ENCODE measurements at regions not wholly inside any gene's neighbourhood (a gene's known extent, or its start where the extent isn't known, plus 50 kb on each side); places are given as distances from the start of the nearest gene placed in this dataset.
"Not testable (repeated sequence)": the region's sequence is repeated elsewhere in the genome, so short reads cannot be mapped to it uniquely, and the experiment has no call there.

DNA sequence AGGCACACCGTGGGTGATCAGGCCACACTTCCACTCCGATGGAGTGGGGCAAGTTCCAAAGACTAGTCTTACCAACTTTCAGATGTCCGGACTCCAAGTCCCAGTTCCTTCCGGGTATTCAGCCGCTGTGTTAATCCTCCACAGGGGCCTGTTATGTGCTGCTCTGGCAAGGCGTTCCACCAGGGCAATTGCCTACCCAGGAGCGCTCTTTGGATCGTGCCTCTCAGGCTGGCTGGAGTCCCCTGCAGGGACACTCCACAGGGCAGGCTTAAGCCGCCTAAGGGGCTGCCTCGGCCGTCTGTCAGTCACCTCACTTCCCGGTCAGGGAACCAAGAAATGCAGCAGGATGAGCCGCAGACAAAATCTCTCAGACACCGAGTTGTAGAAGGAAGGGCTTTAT, 118.7 kb upstream of the CCNG1 start:
- in situ Hi-C loops (cut with MboI; ENCODE audit: low pct_unique_long_range_greater_than_20kb, low sequenced_read_pairs, unreplicated experiment): no loop called here

DNA sequence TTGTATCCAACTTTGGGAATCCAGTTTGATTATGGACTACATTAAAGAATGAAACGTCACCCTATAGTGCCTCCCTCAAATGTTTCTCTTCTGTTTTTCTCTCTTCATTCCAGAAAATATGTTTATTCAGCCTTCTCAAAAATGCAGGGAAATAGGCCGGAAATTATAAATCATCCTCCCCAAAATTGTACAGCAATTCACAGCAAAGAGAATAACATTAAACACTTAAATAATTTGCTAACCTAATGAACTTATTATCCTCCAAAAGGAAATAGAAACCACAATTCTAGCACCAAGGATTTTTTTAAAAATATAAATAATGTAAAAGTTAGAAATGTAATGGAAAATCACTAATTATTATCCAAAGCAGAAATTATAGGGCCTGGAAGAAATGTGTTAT, 115.9 kb upstream of the CCNG1 start:
- in situ Hi-C loops (cut with MboI; ENCODE audit: low pct_unique_long_range_greater_than_20kb, low sequenced_read_pairs, unreplicated experiment): no loop called here
- TF ChIP-seq, protein P1, sequence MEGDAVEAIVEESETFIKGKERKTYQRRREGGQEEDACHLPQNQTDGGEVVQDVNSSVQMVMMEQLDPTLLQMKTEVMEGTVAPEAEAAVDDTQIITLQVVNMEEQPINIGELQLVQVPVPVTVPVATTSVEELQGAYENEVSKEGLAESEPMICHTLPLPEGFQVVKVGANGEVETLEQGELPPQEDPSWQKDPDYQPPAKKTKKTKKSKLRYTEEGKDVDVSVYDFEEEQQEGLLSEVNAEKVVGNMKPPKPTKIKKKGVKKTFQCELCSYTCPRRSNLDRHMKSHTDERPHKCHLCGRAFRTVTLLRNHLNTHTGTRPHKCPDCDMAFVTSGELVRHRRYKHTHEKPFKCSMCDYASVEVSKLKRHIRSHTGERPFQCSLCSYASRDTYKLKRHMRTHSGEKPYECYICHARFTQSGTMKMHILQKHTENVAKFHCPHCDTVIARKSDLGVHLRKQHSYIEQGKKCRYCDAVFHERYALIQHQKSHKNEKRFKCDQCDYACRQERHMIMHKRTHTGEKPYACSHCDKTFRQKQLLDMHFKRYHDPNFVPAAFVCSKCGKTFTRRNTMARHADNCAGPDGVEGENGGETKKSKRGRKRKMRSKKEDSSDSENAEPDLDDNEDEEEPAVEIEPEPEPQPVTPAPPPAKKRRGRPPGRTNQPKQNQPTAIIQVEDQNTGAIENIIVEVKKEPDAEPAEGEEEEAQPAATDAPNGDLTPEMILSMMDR (IDR thresholded peaks at IDR 0.05; ENCODE audit: extremely low read depth, insufficient read depth, missing control alignments): no peak
- no peak for DNase-seq (ENCODE audit: low spot score)

More for the DNA sequence above, 118.7 kb upstream of the CCNG1 start:
- DNase-seq (ENCODE audit: low spot score): no peak
- TF ChIP-seq, protein P1 (IDR thresholded peaks at IDR 0.05; ENCODE audit: extremely low read depth, insufficient read depth, missing control alignments): no peak

DNA sequence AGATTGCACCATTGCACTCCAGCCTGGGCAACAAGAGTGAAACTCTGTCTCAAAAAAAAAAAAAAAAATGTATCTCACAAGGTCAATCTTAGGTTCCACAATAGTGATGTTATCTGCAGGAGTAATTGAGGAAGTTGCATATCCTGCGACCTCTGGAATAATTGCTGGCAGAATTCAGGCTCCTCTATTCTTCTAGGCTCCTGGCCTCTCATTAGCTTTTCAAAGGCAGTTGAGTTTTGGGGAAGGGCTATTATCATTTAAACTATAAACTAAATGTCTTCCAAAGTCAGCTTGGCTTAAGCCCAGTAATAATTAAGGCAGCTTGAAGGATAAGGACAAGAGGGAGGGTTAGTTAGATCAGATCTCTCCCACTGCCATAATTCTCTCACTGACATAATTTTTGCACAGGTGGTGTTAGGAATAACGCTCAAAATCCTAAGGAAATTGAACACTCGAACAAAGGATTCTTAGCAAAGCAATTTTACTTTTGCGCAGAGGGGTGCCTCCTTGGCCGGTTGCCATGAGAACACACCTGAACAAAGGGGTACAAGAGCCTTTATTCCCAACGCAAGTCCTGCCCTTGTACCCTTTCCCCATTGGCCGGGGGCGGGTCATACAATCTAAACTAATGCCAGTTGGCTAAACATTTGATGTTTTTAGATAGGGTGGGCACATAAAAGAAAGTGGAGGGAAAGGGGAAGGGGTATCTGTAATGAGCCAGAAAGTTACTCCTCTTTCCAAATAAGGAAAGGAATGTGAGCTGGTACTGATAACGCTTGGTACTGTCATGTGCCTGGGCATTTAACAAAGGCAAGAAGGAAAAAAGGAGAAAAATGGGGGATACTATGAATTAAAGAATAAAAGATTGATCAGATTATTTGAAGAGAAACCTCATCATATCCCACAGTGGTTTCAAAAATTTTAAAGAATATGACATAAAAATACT, 106.4 kb upstream of the CCNG1 start:
- DNase-seq (ENCODE audit: low spot score): no peak
- in situ Hi-C loops (cut with MboI; ENCODE audit: low pct_unique_long_range_greater_than_20kb, low sequenced_read_pairs, unreplicated experiment): no loop called here
- TF ChIP-seq, protein P1 (IDR thresholded peaks at IDR 0.05; ENCODE audit: extremely low read depth, insufficient read depth, missing control alignments): no peak

DNA sequence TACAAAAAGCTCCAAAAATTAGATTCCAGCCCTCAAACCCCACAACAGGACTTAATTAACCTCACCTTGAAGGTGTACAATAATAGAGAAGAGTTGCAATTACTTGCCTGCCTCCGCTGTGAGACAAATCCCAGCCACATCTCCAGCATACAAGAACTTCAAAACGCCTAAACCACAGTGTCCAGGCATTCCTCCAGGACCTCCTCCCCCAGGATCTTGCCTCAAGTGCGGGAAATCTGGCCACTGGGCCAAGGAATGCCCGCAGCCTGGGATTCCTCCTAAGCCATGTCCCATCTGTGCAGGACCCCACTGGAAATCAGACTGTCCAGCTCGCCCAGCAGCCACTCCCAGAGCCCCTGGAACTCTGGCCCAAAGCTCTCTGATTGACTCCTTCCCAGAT, 101.3 kb upstream of the CCNG1 start:
- DNase-seq (ENCODE audit: low spot score); in situ Hi-C loops (cut with MboI; ENCODE audit: low pct_unique_long_range_greater_than_20kb, low sequenced_read_pairs, unreplicated experiment): not testable (repeated sequence)

DNA sequence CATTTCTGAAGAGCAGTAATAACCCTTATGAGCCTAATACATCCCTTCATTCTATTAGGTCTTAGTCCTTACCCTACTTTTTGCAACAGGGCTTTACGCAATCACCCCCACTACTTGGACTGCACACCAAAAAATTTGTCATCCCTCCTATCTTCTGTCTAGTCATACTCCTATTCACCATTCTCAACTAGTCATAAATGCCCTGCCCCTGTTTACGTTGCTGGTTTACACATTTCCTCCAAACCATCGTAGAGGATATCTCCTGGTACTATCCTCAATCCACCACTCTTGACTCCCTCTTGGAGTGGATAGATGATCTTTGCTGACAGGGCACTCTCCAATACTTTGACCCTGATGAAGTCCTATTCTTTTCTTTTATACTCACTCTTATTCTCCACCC, 98.2 kb upstream of the CCNG1 start:
- TF ChIP-seq, protein P1 (IDR thresholded peaks at IDR 0.05; ENCODE audit: extremely low read depth, insufficient read depth, missing control alignments): no peak
- in situ Hi-C loops (cut with MboI; ENCODE audit: low pct_unique_long_range_greater_than_20kb, low sequenced_read_pairs, unreplicated experiment): no loop called here
- no peak for DNase-seq (ENCODE audit: low spot score)

DNA sequence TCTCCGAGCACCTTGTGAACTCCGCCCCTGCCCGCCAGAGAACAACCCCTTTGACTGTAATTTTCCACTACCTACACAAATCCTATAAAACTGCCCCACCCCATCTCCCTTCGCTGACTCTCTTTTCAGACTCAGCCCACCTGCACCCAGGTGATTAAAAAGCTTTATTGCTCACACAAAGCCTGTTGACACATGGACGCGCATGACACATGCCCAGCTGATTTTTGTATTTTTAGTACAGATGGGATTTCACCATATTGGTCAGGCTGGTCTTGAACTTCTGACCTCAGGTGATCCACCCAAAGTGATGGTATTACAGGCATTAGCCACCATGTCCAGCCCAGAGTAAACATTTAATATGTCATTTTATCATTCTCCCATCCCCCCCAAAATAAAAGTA, 97.0 kb upstream of the CCNG1 start:
- DNase-seq (ENCODE audit: low spot score); in situ Hi-C loops (cut with MboI; ENCODE audit: low pct_unique_long_range_greater_than_20kb, low sequenced_read_pairs, unreplicated experiment): not testable (repeated sequence)

DNA sequence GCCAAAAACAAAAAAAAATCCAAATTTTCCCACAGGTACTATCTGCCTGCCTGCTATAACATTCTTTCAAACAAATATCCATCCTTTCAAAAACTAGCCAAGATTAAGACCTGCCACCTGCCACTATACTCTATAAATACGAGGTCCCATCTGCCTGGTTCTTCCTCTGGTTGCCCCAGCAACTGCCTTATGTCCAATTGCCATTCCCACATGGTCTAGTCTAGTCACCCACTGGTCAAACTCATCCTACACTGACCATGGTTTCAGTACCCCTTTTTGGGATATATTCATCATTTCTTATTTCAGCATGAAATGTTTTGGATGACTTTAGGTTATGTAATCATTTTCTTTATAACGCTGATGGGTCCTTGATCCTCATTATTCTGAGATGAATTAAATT, 95.1 kb upstream of the CCNG1 start:
- in situ Hi-C loops (cut with MboI; ENCODE audit: low pct_unique_long_range_greater_than_20kb, low sequenced_read_pairs, unreplicated experiment): no loop called here
- DNase-seq (ENCODE audit: low spot score): no peak
- TF ChIP-seq, protein P1 (IDR thresholded peaks at IDR 0.05; ENCODE audit: extremely low read depth, insufficient read depth, missing control alignments): no peak
